ENCODE measurements at regions not wholly inside any gene's neighbourhood (a gene's known extent, or its start where the extent isn't known, plus 50 kb on each side); places are given as distances from the start of the nearest gene placed in this dataset.

GRCh38 chrX:33416273-33416805 is 205.0 kb upstream of the DMD start:
- TF ChIP-seq POLR2AphosphoS5 (IDR thresholded peaks at IDR 0.05) (no peak), CTCF (IDR thresholded peaks at IDR 0.05) (no peak), POLR2A (IDR thresholded peaks at IDR 0.05; ENCODE audit: low read depth) (no peak), EP300 (IDR thresholded peaks at IDR 0.05) (no peak)

All from esophagus muscularis mucosa (tissue), 4 donors.